GM18502 (cell line): ENCODE measurements at regions not wholly inside any gene's neighbourhood (a gene's known extent, or its start where the extent isn't known, plus 50 kb on each side); places are given as distances from the start of the nearest gene placed in this dataset.
"Not testable (repeated sequence)": the region's sequence is repeated elsewhere in the genome, so short reads cannot be mapped to it uniquely, and the experiment has no call there.

Experiments
- ATAC-seq: cut with Tn5 transposase; IDR thresholded peaks from one replicate; pipeline ENCODE4 v1.9.1; 2021; ENCODE audit warnings: mild to moderate bottlenecking; ENCODE audit not compliant: unreplicated experiment, poor library complexity

GRCh38 chr10:30704026-30704600 is 74.6 kb upstream of the LYZL2 start:
- ATAC-seq, result no peak

- not testable (repeated sequence) for ATAC-seq
Observed at GRCh38 chr10:30703446-30703845, 73.9 kb upstream of the LYZL2 start.

GRCh38 chr10:30702860-30703259 is 73.3 kb upstream of the LYZL2 start:
- no peak for ATAC-seq

GRCh38 chr10:30701451-30702173 is 72.1 kb upstream of the LYZL2 start:
- peak; percentile 66 for ATAC-seq

- ATAC-seq, result no peak
Observed at GRCh38 chr10:30697806-30698205, 68.3 kb upstream of the LYZL2 start.

GRCh38 chr10:30697221-30697620 is 67.7 kb upstream of the LYZL2 start:
- not testable (repeated sequence) for ATAC-seq

GRCh38 chr10:30696416-30697185 is 67.0 kb upstream of the LYZL2 start:
- not testable (repeated sequence) for ATAC-seq

GRCh38 chr10:30695481-30696236 is 66.1 kb upstream of the LYZL2 start:
- ATAC-seq, result not testable (repeated sequence)

GRCh38 chr10:30694518-30695228 is 65.1 kb upstream of the LYZL2 start:
- no peak for ATAC-seq

GRCh38 chr10:30691639-30692015 is 62.1 kb upstream of the LYZL2 start:
- ATAC-seq, result no peak

GRCh38 chr10:30690948-30691638 is 61.5 kb upstream of the LYZL2 start:
- not testable (repeated sequence) for ATAC-seq

- ATAC-seq, result no peak
Observed at GRCh38 chr10:30688456-30688855, 58.9 kb upstream of the LYZL2 start.

GRCh38 chr10:30687698-30688213 is 58.2 kb upstream of the LYZL2 start:
- peak; percentile 74 for ATAC-seq

GRCh38 chr10:30686708-30687107 is 57.2 kb upstream of the LYZL2 start:
- no peak for ATAC-seq

- ATAC-seq, result no peak
Observed at GRCh38 chr10:30683496-30683895, 53.9 kb upstream of the LYZL2 start.

GRCh38 chr10:30682377-30683199 is 53.0 kb upstream of the LYZL2 start:
- ATAC-seq, result not testable (repeated sequence)

GRCh38 chr10:30680908-30681307 is 51.4 kb upstream of the LYZL2 start:
- no peak for ATAC-seq
